SJSA1 (cell line): ENCODE measurements at regions not wholly inside any gene's neighbourhood (a gene's known extent, or its start where the extent isn't known, plus 50 kb on each side); places are given as distances from the start of the nearest gene placed in this dataset.

Source experiments
- DNase-seq, 2 experiments: peaks; one replicate each; pipeline ENCODE4 v3.0.0-alpha.2; 2015 to 2020; ENCODE audit warnings: low spot score in 2 of 2, low read depth in 1 of 2
- H3K27ac ChIP-seq: fragments of 250-450 bp; sonication (Bioruptor Pico); 2 replicates; pipeline ENCODE4 v1.5.1; 2020; ENCODE audit warnings: mild to moderate bottlenecking, moderate library complexity
- H3K27me3 ChIP-seq: fragments of 250-450 bp; sonication (Bioruptor Pico); replicated peaks from 2 replicates; pipeline ENCODE4 v1.5.1; 2020; ENCODE audit warnings: mild to moderate bottlenecking, moderate library complexity
- H3K36me3 ChIP-seq: fragments of 250-450 bp; sonication (Bioruptor Pico); 2 replicates; pipeline ENCODE4 v1.5.1; 2020; ENCODE audit warnings: mild to moderate bottlenecking
- H3K4me1 ChIP-seq: fragments of 250-450 bp; sonication (Bioruptor Pico); replicated peaks from 2 replicates; pipeline ENCODE4 v1.6.1; 2021; ENCODE audit warnings: mild to moderate bottlenecking
- H3K4me3 ChIP-seq: fragments of 250-450 bp; sonication (Bioruptor Pico); 2 replicates; pipeline ENCODE4 v1.5.1; 2020; ENCODE audit warnings: mild to moderate bottlenecking
- H3K9me3 ChIP-seq: fragments of 250-450 bp; sonication (Bioruptor Pico); replicated peaks from 2 replicates; pipeline ENCODE4 v1.5.1; 2020; ENCODE audit warnings: mild to moderate bottlenecking

- no peak overlapping the region for H3K4me3 ChIP-seq
- H3K27me3 ChIP-seq, result no peaks in the 10 kb centered on the region
- no peak for DNase-seq
- H3K27ac ChIP-seq, result no peak overlapping the region
- H3K9me3 ChIP-seq, result no peaks in the 10 kb centered on the region
- no peaks in the 10 kb centered on the region for H3K4me1 ChIP-seq
- no peaks in the 10 kb centered on the region for H3K36me3 ChIP-seq
Measured at GRCh38 chr21:27212441-27212840, 245.6 kb upstream of the ADAMTS5 start.

GRCh38 chr21:27209546-27209945 is 242.7 kb upstream of the ADAMTS5 start:
- no peak overlapping the region for H3K27ac ChIP-seq
- H3K9me3 ChIP-seq, result no peaks in the 10 kb centered on the region
- DNase-seq, result no peak
- H3K4me1 ChIP-seq, result no peaks in the 10 kb centered on the region
- H3K36me3 ChIP-seq, result no peaks in the 10 kb centered on the region
- H3K27me3 ChIP-seq, result no peaks in the 10 kb centered on the region
- no peak overlapping the region for H3K4me3 ChIP-seq

DNA sequence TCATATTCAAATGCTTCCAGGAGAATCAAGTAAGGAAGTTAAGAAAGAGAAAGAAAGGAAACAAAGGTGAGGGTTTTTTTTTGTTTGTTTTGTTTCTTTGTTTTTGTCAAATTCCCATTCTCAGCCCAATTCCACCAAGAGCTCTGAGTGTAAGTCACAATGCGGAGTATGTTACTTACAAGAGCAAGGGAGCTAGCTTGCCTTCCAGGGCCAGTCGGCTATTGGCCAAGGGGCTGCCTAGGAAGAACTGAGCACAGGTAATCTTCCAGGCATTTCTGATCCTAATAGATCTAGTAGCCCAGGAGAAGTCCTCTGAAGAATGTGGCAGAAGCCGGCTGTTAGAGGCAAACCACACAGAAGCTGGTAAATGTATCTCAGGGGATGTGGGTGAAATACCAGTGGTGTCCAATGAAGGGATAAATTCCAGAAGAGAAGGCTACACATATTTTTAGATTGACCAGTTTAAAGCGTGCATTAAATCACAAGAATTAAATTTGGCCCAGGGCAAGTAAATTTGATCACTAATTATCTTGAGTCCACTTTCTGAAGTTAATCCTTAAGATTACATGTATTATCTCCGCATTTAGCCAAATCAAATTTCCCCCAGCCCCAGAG is 239.6 kb upstream of the ADAMTS5 start:
- no peak overlapping the region for H3K27ac ChIP-seq
- no peak overlapping the region for H3K4me3 ChIP-seq
- no peak for DNase-seq
- H3K36me3 ChIP-seq, result no peaks in the 10 kb centered on the region
- no peaks in the 10 kb centered on the region for H3K27me3 ChIP-seq
- no peaks in the 10 kb centered on the region for H3K9me3 ChIP-seq
- no peaks in the 10 kb centered on the region for H3K4me1 ChIP-seq

- Histone ChIP-seq H3K4me1 (peaks cover 3% of the 10 kb centered on the region), H3K27ac (no peak overlapping the region), H3K27me3 (no peaks in the 10 kb centered on the region), H3K9me3 (no peaks in the 10 kb centered on the region), H3K4me3 (no peak overlapping the region), H3K36me3 (no peaks in the 10 kb centered on the region)
- no peak for DNase-seq
Measured at GRCh38 chr21:27202301-27202700, 235.4 kb upstream of the ADAMTS5 start.

- Histone ChIP-seq H3K27ac (no peak overlapping the region), H3K27me3 (no peaks in the 10 kb centered on the region), H3K9me3 (no peaks in the 10 kb centered on the region), H3K36me3 (no peaks in the 10 kb centered on the region), H3K4me3 (no peak overlapping the region), H3K4me1 (peaks cover 3% of the 10 kb centered on the region)
- no peak for DNase-seq
Measured at GRCh38 chr21:27201197-27201596, 234.3 kb upstream of the ADAMTS5 start.

DNA sequence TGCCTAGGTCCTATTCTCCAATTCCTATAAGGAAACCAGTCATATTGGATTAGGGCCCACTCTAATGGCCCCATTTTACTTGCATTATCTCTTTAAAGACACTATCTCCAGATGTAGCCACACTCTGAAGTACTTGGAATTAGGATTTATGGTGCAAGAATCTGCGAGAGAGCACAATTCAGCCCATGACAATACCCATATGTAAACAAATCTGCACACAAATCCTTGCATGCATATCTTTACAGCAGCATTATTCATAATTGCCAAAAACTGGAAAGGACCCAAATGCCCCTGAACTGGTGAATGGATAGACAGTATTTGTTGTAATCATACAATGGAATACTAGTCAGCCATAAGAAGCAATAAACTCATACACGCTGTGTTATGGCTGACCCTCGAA is 229.8 kb upstream of the ADAMTS5 start:
- no peak overlapping the region for H3K4me3 ChIP-seq
- no peak overlapping the region for H3K27ac ChIP-seq
- no peak for DNase-seq
- H3K9me3 ChIP-seq, result no peaks in the 10 kb centered on the region; the same call in 1 of the 2 replicates
- H3K36me3 ChIP-seq, result no peaks in the 10 kb centered on the region
- peaks cover 3% of the 10 kb centered on the region for H3K4me1 ChIP-seq
- no peaks in the 10 kb centered on the region for H3K27me3 ChIP-seq

DNA sequence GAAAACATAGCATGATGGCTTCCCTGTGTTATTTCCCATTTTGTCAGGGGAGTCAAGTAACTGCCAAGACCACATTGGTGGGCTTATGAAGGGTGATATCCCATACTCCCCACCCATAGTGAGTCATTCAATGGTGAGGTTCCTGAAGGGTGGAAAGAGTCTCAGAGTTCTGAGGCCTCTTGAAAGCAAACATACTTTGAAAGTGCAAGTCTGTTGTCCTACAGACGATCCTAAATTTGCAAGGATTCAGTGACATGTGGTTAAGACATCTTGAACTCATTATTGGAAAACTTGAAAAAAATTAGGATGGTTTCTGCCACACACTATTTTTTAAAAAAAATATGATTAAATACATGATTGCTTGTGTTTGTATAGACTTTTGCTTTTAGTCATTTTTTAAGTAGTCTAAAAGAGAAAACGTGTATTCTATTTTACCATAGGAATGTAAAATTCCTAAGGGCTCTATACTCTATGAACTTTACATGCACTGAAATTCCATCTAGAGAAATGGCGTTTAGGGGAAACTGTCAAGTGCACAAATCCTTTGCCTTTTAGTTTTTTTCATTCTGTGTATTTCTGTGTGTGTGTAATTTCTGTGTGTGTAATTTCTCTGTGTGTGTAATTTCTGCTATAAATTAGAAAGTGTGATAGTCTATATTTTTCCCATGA is 225.5 kb upstream of the ADAMTS5 start:
- Histone ChIP-seq H3K9me3 (no peaks in the 10 kb centered on the region; the same call in 1 of the 2 replicates), H3K27ac (no peak overlapping the region), H3K36me3 (no peaks in the 10 kb centered on the region), H3K4me3 (no peak overlapping the region), H3K27me3 (no peaks in the 10 kb centered on the region), H3K4me1 (no peaks in the 10 kb centered on the region)
- DNase-seq, result no peak

- DNase-seq, result no peak
- Histone ChIP-seq H3K27me3 (no peaks in the 10 kb centered on the region), H3K27ac (no peak overlapping the region), H3K4me3 (no peak overlapping the region), H3K36me3 (no peaks in the 10 kb centered on the region), H3K9me3 (no peaks in the 10 kb centered on the region; the same call in 1 of the 2 replicates), H3K4me1 (no peaks in the 10 kb centered on the region)
Measured at GRCh38 chr21:27190601-27191000, 223.7 kb upstream of the ADAMTS5 start.

DNA sequence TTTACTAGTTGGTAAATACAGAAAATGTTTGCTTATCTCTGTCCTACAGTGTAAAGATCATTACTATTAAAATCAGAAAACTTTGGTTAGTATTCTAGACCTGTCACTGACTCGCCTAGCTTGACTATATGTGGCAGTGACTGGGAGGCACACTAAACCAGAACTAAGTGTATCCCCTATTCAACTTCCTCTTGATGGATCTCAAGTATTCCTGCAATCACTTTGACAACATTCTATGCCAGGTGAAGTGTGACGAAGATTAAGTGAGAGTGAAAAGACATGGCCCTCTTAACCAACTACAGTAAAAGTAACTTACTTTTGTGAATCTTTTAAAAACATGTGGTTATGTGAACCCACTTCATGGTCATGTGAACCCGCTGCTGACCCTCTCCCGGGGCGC is 223.0 kb upstream of the ADAMTS5 start:
- DNase-seq, result no peak
- Histone ChIP-seq H3K36me3 (no peaks in the 10 kb centered on the region), H3K9me3 (no peaks in the 10 kb centered on the region; the same call in 1 of the 2 replicates), H3K27ac (no peak overlapping the region), H3K4me3 (no peak overlapping the region), H3K4me1 (no peaks in the 10 kb centered on the region), H3K27me3 (no peaks in the 10 kb centered on the region)

DNA sequence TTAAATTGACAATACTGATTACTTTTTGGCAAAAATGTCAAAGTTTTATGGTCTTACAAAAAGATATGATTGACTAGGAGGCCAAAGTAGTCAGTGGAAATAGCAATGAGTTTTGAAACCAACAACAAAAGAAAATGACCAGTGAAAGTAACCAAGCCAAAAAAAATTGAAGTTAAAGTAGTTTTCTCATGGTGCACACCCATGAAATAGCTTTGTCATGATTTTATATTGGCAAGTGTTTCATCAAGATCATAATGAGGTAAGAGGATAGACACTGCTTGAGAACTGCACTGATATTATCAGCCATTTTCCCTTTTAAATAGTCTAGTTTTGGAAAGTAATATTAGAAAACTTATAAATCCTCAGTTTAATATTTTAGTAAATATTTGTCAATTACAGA is 206.2 kb upstream of the ADAMTS5 start:
- Histone ChIP-seq H3K27me3 (no peaks in the 10 kb centered on the region), H3K4me1 (no peaks in the 10 kb centered on the region), H3K9me3 (no peaks in the 10 kb centered on the region), H3K36me3 (no peaks in the 10 kb centered on the region), H3K27ac (no peak overlapping the region), H3K4me3 (no peak overlapping the region)
- DNase-seq, result no peak

DNA sequence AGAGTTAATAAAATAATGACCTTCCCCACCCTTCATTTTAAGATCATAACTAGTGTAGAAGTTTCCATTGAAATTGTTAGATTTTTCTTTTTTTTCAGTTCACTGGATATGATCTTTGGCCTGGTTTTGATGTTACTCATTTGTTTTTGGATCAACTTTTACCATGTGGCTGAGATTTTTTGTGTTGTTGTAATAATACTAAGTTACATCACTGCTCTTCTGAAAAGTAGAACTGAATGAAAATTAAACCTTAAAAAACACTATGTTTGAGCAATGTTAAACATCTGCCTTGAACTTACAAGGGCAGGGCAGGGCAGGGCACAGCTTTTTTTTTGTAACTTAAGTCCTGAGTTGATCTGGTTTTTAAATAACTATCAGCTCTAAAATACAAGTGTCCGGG is 204.8 kb upstream of the ADAMTS5 start:
- Histone ChIP-seq H3K27me3 (no peaks in the 10 kb centered on the region), H3K4me3 (no peak overlapping the region), H3K36me3 (no peaks in the 10 kb centered on the region), H3K4me1 (no peaks in the 10 kb centered on the region), H3K9me3 (no peaks in the 10 kb centered on the region), H3K27ac (no peak overlapping the region)
- no peak for DNase-seq

DNA sequence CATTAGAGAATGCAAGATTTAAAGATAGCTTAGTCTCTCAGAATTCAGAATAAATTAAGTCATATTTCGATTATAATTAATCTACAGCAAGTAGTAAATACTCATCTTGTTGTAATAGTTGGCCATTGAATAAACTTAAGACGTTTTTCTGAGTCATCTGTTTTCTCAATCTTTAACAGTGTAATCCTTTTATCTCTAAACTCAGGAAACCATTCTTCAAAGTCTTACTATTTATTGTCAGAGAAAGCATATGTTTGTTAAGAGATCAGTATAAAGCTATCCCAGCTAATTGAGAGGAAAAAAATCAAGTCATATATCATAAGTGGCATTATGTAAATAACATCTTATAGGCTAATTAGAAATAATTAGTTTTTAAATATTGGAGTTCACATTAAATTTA is 201.2 kb upstream of the ADAMTS5 start:
- Histone ChIP-seq H3K9me3 (no peaks in the 10 kb centered on the region), H3K4me1 (no peaks in the 10 kb centered on the region), H3K27me3 (no peaks in the 10 kb centered on the region), H3K27ac (no peak overlapping the region), H3K36me3 (no peaks in the 10 kb centered on the region), H3K4me3 (no peak overlapping the region)
- DNase-seq, result no peak

GRCh38 chr21:27164208-27165177 is 197.6 kb upstream of the ADAMTS5 start:
- no peak overlapping the region for H3K27ac ChIP-seq
- H3K9me3 ChIP-seq, result no peaks in the 10 kb centered on the region
- no peak overlapping the region for H3K4me3 ChIP-seq
- H3K36me3 ChIP-seq, result no peaks in the 10 kb centered on the region
- DNase-seq, result no peak
- H3K4me1 ChIP-seq, result no peaks in the 10 kb centered on the region
- H3K27me3 ChIP-seq, result no peaks in the 10 kb centered on the region

GRCh38 chr21:27158967-27159366 is 192.1 kb upstream of the ADAMTS5 start:
- DNase-seq, result no peak
- no peaks in the 10 kb centered on the region for H3K36me3 ChIP-seq
- no peak overlapping the region for H3K4me3 ChIP-seq
- H3K4me1 ChIP-seq, result no peaks in the 10 kb centered on the region
- H3K9me3 ChIP-seq, result no peaks in the 10 kb centered on the region
- no peak overlapping the region for H3K27ac ChIP-seq
- H3K27me3 ChIP-seq, result no peaks in the 10 kb centered on the region
